Coronary artery (tissue), 2 donors: ENCODE measurements at regions not wholly inside any gene's neighbourhood (a gene's known extent, or its start where the extent isn't known, plus 50 kb on each side); places are given as distances from the start of the nearest gene placed in this dataset.

Experiments
- DNase-seq: peaks from one replicate; pipeline ENCODE4 v3.0.0-alpha.2; 2017; ENCODE audit warnings: low spot score
- H3K27ac ChIP-seq, 2 donors: fragments of 200-600 bp; sonication (generic); one replicate each; pipeline ENCODE4 v1.5.1; 2016 to 2019
- H3K4me3 ChIP-seq: fragments of 200-600 bp; sonication (generic); 2 replicates; pipeline ENCODE4 v1.5.1; 2016; ENCODE audit warnings: mild to moderate bottlenecking, moderate library complexity
- TF ChIP-seq, protein P1 (sequence below): fragments of 200-600 bp; sonication (generic); IDR thresholded peaks from one replicate; pipeline ENCODE4 v1.5.1; 2019; ENCODE audit warnings: antibody characterized with exemption

GRCh38 chr14:50011242-50011641 lies 105.1 kb downstream of the VCPKMT start:
- no peak overlapping the region for H3K4me3 ChIP-seq
- no peak for DNase-seq
- no peak overlapping the region for H3K27ac ChIP-seq
- TF ChIP-seq, protein P1, sequence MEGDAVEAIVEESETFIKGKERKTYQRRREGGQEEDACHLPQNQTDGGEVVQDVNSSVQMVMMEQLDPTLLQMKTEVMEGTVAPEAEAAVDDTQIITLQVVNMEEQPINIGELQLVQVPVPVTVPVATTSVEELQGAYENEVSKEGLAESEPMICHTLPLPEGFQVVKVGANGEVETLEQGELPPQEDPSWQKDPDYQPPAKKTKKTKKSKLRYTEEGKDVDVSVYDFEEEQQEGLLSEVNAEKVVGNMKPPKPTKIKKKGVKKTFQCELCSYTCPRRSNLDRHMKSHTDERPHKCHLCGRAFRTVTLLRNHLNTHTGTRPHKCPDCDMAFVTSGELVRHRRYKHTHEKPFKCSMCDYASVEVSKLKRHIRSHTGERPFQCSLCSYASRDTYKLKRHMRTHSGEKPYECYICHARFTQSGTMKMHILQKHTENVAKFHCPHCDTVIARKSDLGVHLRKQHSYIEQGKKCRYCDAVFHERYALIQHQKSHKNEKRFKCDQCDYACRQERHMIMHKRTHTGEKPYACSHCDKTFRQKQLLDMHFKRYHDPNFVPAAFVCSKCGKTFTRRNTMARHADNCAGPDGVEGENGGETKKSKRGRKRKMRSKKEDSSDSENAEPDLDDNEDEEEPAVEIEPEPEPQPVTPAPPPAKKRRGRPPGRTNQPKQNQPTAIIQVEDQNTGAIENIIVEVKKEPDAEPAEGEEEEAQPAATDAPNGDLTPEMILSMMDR: no peak

DNA sequence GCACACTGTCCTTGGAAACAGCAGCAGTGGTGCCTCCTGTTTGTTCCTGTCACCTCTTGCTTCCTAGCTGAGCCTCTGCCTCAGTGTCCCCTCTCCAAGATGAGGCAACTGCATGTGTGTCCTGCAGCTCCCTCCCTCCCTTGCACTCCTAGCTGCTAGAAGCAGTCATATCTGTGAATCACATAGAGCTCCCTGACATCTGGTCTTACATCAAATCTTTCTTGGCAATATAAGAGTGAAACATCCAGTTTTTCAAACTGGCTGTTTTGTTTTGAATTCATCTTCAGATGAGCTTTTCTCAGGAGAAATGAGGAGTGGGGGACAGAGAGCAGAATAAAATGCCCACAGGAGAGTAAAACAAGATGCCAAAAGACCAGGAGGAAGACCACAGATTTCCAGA lies 103.7 kb downstream of the VCPKMT start:
- no peak for DNase-seq
- no peak overlapping the region for H3K27ac ChIP-seq
- TF ChIP-seq, protein P1: no peak

DNA sequence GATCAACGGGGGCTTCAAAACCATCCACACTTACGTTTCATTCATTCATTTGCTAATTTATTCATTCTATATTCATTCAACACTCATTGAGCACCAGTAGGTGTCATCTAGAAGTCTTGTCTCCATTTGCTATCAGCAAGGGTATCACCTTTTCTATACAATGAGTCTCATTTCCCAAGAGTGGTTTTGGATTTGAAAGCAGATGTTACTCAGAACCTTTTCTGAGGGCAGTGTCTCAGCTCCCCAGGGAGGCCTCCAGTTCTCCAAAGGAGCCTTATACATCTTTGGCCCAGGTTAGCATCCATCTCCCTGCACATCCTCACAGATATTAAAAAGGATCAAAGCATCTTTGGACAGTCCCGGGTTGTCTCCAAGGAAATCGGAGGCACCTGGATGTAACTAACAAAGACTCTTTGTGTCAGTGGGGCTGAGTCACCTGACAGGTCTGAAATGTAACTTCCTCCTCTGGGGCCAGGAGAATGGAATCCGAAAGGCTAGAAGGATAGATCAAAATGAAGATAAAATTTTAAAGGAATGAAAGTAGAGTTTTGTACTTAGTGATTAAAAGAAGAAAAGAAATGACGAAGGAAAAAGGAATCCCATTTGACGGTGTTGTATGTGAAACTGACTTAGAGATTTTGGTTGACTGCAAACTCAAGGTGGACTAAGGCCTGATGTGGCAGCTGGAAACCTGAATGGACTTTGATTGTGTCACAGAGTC lies 103.0 kb downstream of the VCPKMT start:
- no peak overlapping the region for H3K4me3 ChIP-seq
- TF ChIP-seq, protein P1: no peak
- H3K27ac ChIP-seq: no peak overlapping the region
- no peak for DNase-seq

More for the DNA sequence above, 103.7 kb downstream of the VCPKMT start:
- H3K4me3 ChIP-seq: no peak overlapping the region

- no peak overlapping the region for H3K27ac ChIP-seq
Observed at GRCh38 chr14:50013934-50014333, 102.4 kb downstream of the VCPKMT start.

DNA sequence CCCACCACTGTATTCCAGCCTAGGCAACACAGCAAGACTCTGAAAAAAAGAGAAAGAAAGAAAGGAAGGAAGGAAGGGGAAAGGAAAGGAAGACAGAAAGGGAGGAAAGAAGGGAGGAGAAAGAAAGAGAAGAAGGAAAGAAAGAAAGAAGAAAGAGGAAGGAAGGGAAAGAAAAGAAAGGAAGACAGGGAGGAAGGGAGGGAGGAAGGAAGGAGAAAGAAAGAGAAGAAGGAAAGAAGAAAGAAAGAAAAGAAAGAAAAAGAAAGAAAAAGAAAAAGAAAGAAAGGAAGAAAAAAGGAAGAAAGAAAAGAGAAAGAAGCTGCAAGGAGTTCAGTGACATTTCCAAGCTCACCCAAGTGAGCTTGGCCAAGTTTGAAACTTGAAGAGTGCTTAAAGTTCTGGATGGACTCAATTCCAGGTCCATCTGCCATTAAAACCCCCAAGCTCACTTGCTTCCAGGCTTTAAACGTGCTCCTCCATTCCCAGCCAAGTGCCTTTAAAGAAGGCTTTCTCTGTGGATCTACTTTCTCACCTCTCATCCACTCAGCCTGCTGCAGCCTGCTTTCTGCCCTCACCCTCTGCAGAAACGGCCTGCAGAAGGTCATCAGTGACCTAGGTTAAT lies 101.5 kb downstream of the VCPKMT start:
- no peak overlapping the region for H3K27ac ChIP-seq
- H3K4me3 ChIP-seq: no peak overlapping the region
- TF ChIP-seq, protein P1: no peak
- DNase-seq: no peak

More at GRCh38 chr14:50013934-50014333, 102.4 kb downstream of the VCPKMT start:
- TF ChIP-seq, protein P1: no peak
- DNase-seq: no peak
- no peak overlapping the region for H3K4me3 ChIP-seq

GRCh38 chr14:50015716-50016115 lies 100.7 kb downstream of the VCPKMT start:
- DNase-seq: no peak
- H3K27ac ChIP-seq: no peak overlapping the region
- no peak overlapping the region for H3K4me3 ChIP-seq
- TF ChIP-seq, protein P1: no peak
